Liver (tissue), 7 donors: ENCODE measurements at regions not wholly inside any gene's neighbourhood (a gene's known extent, or its start where the extent isn't known, plus 50 kb on each side); places are given as distances from the start of the nearest gene placed in this dataset.

Experiments used
- DNase-seq: peaks from one replicate; pipeline ENCODE4 v3.0.0-alpha.2; 2017; ENCODE audit warnings: low spot score
- H3K27ac ChIP-seq, 2 donors: one replicate each; pipeline ENCODE4 v1.7.0; 2013; ENCODE audit warnings: inconsistent platforms in 2 of 2, low read length in 2 of 2, control low read depth in 1 of 2, low read depth in 1 of 2, mild to moderate bottlenecking in 1 of 2
- H3K27me3 ChIP-seq, 4 donors: one replicate each; pipeline versions ENCODE4 v1.6.1 to v1.7.0; 2013; ENCODE audit warnings: low read length in 3 of 4, inconsistent platforms in 1 of 4, mild to moderate bottlenecking in 1 of 4, moderate library complexity in 1 of 4; ENCODE audit not compliant: control insufficient read depth in 4 of 4, insufficient read depth in 4 of 4
- H3K36me3 ChIP-seq, 4 donors: one replicate each; pipeline versions ENCODE4 v1.6.1 to v1.7.0; 2013; ENCODE audit warnings: low read length in 3 of 4, mild to moderate bottlenecking in 3 of 4, low read depth in 1 of 4, moderate library complexity in 1 of 4; ENCODE audit not compliant: control insufficient read depth in 4 of 4, insufficient read depth in 3 of 4
- H3K4me1 ChIP-seq, 4 donors: one replicate each; pipeline versions ENCODE4 v1.6.1 to v1.7.0; 2013; ENCODE audit warnings: low read length in 3 of 4, mild to moderate bottlenecking in 3 of 4, moderate library complexity in 1 of 4; ENCODE audit not compliant: control insufficient read depth in 4 of 4, insufficient read depth in 4 of 4
- H3K4me3 ChIP-seq, 3 donors: one replicate each; pipeline versions ENCODE4 v1.6.1 to v1.7.0; 2013; ENCODE audit warnings: low read length in 3 of 3, control low read depth in 1 of 3, low read depth in 1 of 3, mild to moderate bottlenecking in 1 of 3
- H3K9ac ChIP-seq, 2 donors: one replicate each; pipeline ENCODE4 v1.7.0; 2013; ENCODE audit warnings: low read length in 2 of 2, mild to moderate bottlenecking in 2 of 2, moderate library complexity in 2 of 2, control low read depth in 1 of 2, low read depth in 1 of 2
- H3K9me3 ChIP-seq, 4 donors: one replicate each; pipeline versions ENCODE4 v1.6.1 to v1.7.0; 2013; ENCODE audit warnings: low read length in 3 of 4; ENCODE audit not compliant: control insufficient read depth in 4 of 4
- EGR1 ChIP-seq, 2 donors: IDR thresholded peaks; 2 replicates each; pipeline ENCODE4 v1.6.1; 2016 to 2018; ENCODE audit warnings: antibody characterized with exemption in 2 of 2, low read depth in 2 of 2
- FOXA1 ChIP-seq: IDR thresholded peaks from 2 replicates; pipeline ENCODE4 v1.6.1; 2016; ENCODE audit warnings: antibody characterized with exemption
- FOXA2 ChIP-seq: IDR thresholded peaks from 2 replicates; pipeline ENCODE4 v1.6.1; 2016; ENCODE audit warnings: antibody characterized with exemption
- GABPA ChIP-seq, 2 donors: IDR thresholded peaks in 1 of 2; conservative IDR thresholded peaks in 1 of 2; 2 replicates each; pipeline ENCODE4 v1.6.1; 2016; ENCODE audit warnings: antibody characterized with exemption in 2 of 2, mild to moderate bottlenecking in 1 of 2, moderate library complexity in 1 of 2
- HNF4A ChIP-seq, 2 donors: conservative IDR thresholded peaks; 2 replicates each; pipeline ENCODE4 v1.6.1; 2016; ENCODE audit warnings: antibody characterized with exemption in 2 of 2, mild to moderate bottlenecking in 2 of 2
- HNF4G ChIP-seq: IDR thresholded peaks from 2 replicates; pipeline ENCODE4 v1.6.1; 2016; ENCODE audit warnings: antibody characterized with exemption
- JUND ChIP-seq, 2 donors: IDR thresholded peaks; 2 replicates each; pipeline ENCODE4 v1.6.1; 2016; ENCODE audit warnings: antibody characterized with exemption in 2 of 2
- NR2F2 ChIP-seq: IDR thresholded peaks from 2 replicates; pipeline ENCODE4 v1.6.1; 2016; ENCODE audit warnings: antibody characterized with exemption
- RAD21 ChIP-seq, 2 donors: IDR thresholded peaks; 2 replicates each; pipeline ENCODE4 v1.6.1; 2016; ENCODE audit warnings: antibody characterized with exemption in 2 of 2, mild to moderate bottlenecking in 2 of 2
- RXRA ChIP-seq, 2 donors: IDR thresholded peaks; 2 replicates each; pipeline ENCODE4 v1.6.1; 2017 to 2018; ENCODE audit warnings: antibody characterized with exemption in 2 of 2, mild to moderate bottlenecking in 1 of 2
- TAF1 ChIP-seq: conservative IDR thresholded peaks from 2 replicates; pipeline ENCODE4 v1.6.1; 2016; ENCODE audit warnings: antibody characterized with exemption, mild to moderate bottlenecking
- YY1 ChIP-seq: IDR thresholded peaks from 2 replicates; pipeline ENCODE4 v1.6.1; 2016; ENCODE audit warnings: antibody characterized with exemption, mild to moderate bottlenecking
- ZBTB33 ChIP-seq: IDR thresholded peaks from 2 replicates; pipeline ENCODE4 v1.6.1; 2016; ENCODE audit warnings: antibody characterized with exemption
- WGBS: extraction: QIAGEN DNeasy Blood & Tissue Kit; methylation state at CpG from one replicate; pipeline ENCODE4 v1.1.7; 2013; 5-methylcytosine and 5-hydroxymethylcytosine counted together
- TF ChIP-seq, protein P1 (sequence below): IDR thresholded peaks from 2 replicates; pipeline ENCODE4 v1.6.1; 2016; ENCODE audit warnings: antibody characterized with exemption
- TF ChIP-seq, protein P2 (sequence below): IDR thresholded peaks from 2 replicates; pipeline ENCODE4 v1.6.1; 2016; ENCODE audit warnings: antibody characterized with exemption
- TF ChIP-seq, protein P3 (sequence below): IDR thresholded peaks from 2 replicates; pipeline ENCODE4 v1.6.1; 2016; ENCODE audit warnings: antibody characterized with exemption, mild to moderate bottlenecking
- donor health status: healthy.
- donor health status: healthy.
- donor health status: healthy.
- donor health status: healthy.

- H3K27ac ChIP-seq = no peak overlapping the region
- 40% methylated on average over 5 of the region's 5 CpGs for WGBS
- DNase-seq = no peak
- no peak overlapping the region for H3K4me3 ChIP-seq
- no peaks in the 10 kb centered on the region for H3K4me1 ChIP-seq
- no peaks in the 10 kb centered on the region for H3K9me3 ChIP-seq
- H3K36me3 ChIP-seq = no peaks in the 10 kb centered on the region
- no peak for TF ChIP-seq HNF4G
- no peak for TF ChIP-seq NR2F2
- TF ChIP-seq HNF4A (conservative IDR thresholded peaks at IDR 0.05) = no peak
- no peak for TF ChIP-seq RAD21 (IDR thresholded peaks at IDR 0.05)
- no peak for TF ChIP-seq YY1
- no peak for TF ChIP-seq TAF1
- no peak for TF ChIP-seq JUND (IDR thresholded peaks at IDR 0.05)
- TF ChIP-seq, protein P1, sequence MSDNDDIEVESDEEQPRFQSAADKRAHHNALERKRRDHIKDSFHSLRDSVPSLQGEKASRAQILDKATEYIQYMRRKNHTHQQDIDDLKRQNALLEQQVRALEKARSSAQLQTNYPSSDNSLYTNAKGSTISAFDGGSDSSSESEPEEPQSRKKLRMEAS = no peak
- TF ChIP-seq, protein P2, sequence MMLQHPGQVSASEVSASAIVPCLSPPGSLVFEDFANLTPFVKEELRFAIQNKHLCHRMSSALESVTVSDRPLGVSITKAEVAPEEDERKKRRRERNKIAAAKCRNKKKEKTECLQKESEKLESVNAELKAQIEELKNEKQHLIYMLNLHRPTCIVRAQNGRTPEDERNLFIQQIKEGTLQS = no peak
- TF ChIP-seq FOXA1 = no peak
- TF ChIP-seq ZBTB33 = no peak
- no peak for TF ChIP-seq FOXA2
- TF ChIP-seq, protein P3, sequence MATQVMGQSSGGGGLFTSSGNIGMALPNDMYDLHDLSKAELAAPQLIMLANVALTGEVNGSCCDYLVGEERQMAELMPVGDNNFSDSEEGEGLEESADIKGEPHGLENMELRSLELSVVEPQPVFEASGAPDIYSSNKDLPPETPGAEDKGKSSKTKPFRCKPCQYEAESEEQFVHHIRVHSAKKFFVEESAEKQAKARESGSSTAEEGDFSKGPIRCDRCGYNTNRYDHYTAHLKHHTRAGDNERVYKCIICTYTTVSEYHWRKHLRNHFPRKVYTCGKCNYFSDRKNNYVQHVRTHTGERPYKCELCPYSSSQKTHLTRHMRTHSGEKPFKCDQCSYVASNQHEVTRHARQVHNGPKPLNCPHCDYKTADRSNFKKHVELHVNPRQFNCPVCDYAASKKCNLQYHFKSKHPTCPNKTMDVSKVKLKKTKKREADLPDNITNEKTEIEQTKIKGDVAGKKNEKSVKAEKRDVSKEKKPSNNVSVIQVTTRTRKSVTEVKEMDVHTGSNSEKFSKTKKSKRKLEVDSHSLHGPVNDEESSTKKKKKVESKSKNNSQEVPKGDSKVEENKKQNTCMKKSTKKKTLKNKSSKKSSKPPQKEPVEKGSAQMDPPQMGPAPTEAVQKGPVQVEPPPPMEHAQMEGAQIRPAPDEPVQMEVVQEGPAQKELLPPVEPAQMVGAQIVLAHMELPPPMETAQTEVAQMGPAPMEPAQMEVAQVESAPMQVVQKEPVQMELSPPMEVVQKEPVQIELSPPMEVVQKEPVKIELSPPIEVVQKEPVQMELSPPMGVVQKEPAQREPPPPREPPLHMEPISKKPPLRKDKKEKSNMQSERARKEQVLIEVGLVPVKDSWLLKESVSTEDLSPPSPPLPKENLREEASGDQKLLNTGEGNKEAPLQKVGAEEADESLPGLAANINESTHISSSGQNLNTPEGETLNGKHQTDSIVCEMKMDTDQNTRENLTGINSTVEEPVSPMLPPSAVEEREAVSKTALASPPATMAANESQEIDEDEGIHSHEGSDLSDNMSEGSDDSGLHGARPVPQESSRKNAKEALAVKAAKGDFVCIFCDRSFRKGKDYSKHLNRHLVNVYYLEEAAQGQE = no peak
- TF ChIP-seq EGR1 (IDR thresholded peaks at IDR 0.05; ENCODE audit: low read depth in 2 of 2) = no peak
- TF ChIP-seq GABPA (IDR thresholded peaks at IDR 0.05 in 1 of 2, conservative IDR thresholded peaks at IDR 0.05 in 1 of 2) = no peak
- H3K27me3 ChIP-seq = peaks cover 0 to 2% (median 0%) of the 10 kb centered on the region in 4 donors
- no peak overlapping the region for H3K9ac ChIP-seq
Measured at GRCh38 chr15:36271048-36271447, 308.4 kb upstream of the CDIN1 start.

GRCh38 chr15:36275656-36276055 lies 303.8 kb upstream of the CDIN1 start:
- no peaks in the 10 kb centered on the region for H3K4me1 ChIP-seq
- H3K9me3 ChIP-seq = peaks cover 2 to 11% (median 7%) of the 10 kb centered on the region in 4 donors
- no peak for DNase-seq
- no peak for TF ChIP-seq RXRA (IDR thresholded peaks at IDR 0.05)
- H3K9ac ChIP-seq = no peak overlapping the region
- no peak overlapping the region for H3K4me3 ChIP-seq
- no peak overlapping the region for H3K27ac ChIP-seq
- H3K27me3 ChIP-seq = peaks cover 0 to 2% (median 0%) of the 10 kb centered on the region in 4 donors
- 75% methylated on average over 2 of the region's 2 CpGs for WGBS
- H3K36me3 ChIP-seq = no peaks in the 10 kb centered on the region
